Type B pancreatic cell (in vitro differentiated cells): ENCODE measurements at regions not wholly inside any gene's neighbourhood (a gene's known extent, or its start where the extent isn't known, plus 50 kb on each side); places are given as distances from the start of the nearest gene placed in this dataset.
"Not testable (repeated sequence)": the region's sequence is repeated elsewhere in the genome, so short reads cannot be mapped to it uniquely, and the experiment has no call there.

Source experiments
- DNase-seq: peaks from one replicate; pipeline ENCODE4 v3.0.0; 2021; ENCODE audit warnings: mixed read lengths; ENCODE audit not compliant: unreplicated experiment; ENCODE audit errors: extremely low spot score
- H3K27ac Mint-ChIP-seq: 2 replicates; pipeline ENCODE4 v1.8.0; 2021; ENCODE audit warnings: mild to moderate bottlenecking, mixed read lengths
- H3K27me3 Mint-ChIP-seq: 2 replicates; pipeline ENCODE4 v1.8.0; 2021; ENCODE audit warnings: mixed read lengths
- H3K36me3 Mint-ChIP-seq: 2 replicates; pipeline ENCODE4 v1.8.0; 2021; ENCODE audit warnings: mixed read lengths
- H3K4me1 Mint-ChIP-seq: one replicate; pipeline ENCODE4 v1.8.0; 2021; ENCODE audit warnings: mixed read lengths; ENCODE audit not compliant: unreplicated experiment
- H3K4me3 Mint-ChIP-seq: 2 replicates; pipeline ENCODE4 v1.8.0; 2021; ENCODE audit warnings: mild to moderate bottlenecking, mixed read lengths
- H3K9me3 Mint-ChIP-seq: 2 replicates; pipeline ENCODE4 v1.8.0; 2021; ENCODE audit warnings: mixed read lengths
- CTCF ChIP-seq: fragments of 200-600 bp; sonication (generic); conservative IDR thresholded peaks from 2 replicates; pipeline ENCODE4 v1.5.0; 2021; ENCODE audit warnings: antibody characterized with exemption, mild to moderate bottlenecking

- no peaks in the 10 kb centered on the region for H3K36me3 Mint-ChIP-seq
- H3K4me1 Mint-ChIP-seq: peaks cover 18% of the 10 kb centered on the region
- H3K9me3 Mint-ChIP-seq: no peaks in the 10 kb centered on the region
- no peak for DNase-seq
- H3K4me3 Mint-ChIP-seq: no peak overlapping the region
- no peak overlapping the region for H3K27ac Mint-ChIP-seq
- peaks cover 38% of the 10 kb centered on the region for H3K27me3 Mint-ChIP-seq
- TF ChIP-seq CTCF: no peak
Measured at GRCh38 chr21:35521852-35522505, 472.9 kb upstream of the RUNX1 start.

GRCh38 chr21:35521293-35521692 is 472.2 kb upstream of the RUNX1 start:
- Mint-ChIP-seq H3K4me3 (no peak overlapping the region), H3K4me1 (peaks cover 18% of the 10 kb centered on the region), H3K27ac (no peak overlapping the region), H3K9me3 (no peaks in the 10 kb centered on the region), H3K27me3 (peaks cover 38% of the 10 kb centered on the region), H3K36me3 (no peaks in the 10 kb centered on the region)
- DNase-seq: no peak
- TF ChIP-seq CTCF: no peak

- H3K4me1 Mint-ChIP-seq: peaks cover 18% of the 10 kb centered on the region
- H3K4me3 Mint-ChIP-seq: no peak overlapping the region
- DNase-seq: no peak
- TF ChIP-seq CTCF: no peak
- H3K36me3 Mint-ChIP-seq: no peaks in the 10 kb centered on the region
- peaks cover 37% of the 10 kb centered on the region for H3K27me3 Mint-ChIP-seq
- no peaks in the 10 kb centered on the region for H3K9me3 Mint-ChIP-seq
- no peak overlapping the region for H3K27ac Mint-ChIP-seq
Measured at GRCh38 chr21:35520856-35521255, 471.8 kb upstream of the RUNX1 start.

GRCh38 chr21:35520302-35520701 is 471.2 kb upstream of the RUNX1 start:
- no peak overlapping the region for H3K27ac Mint-ChIP-seq
- no peak for TF ChIP-seq CTCF
- peaks cover 18% of the 10 kb centered on the region for H3K4me1 Mint-ChIP-seq
- no peaks in the 10 kb centered on the region for H3K9me3 Mint-ChIP-seq
- no peak for DNase-seq
- no peak overlapping the region for H3K4me3 Mint-ChIP-seq
- peaks cover 33% of the 10 kb centered on the region for H3K27me3 Mint-ChIP-seq
- H3K36me3 Mint-ChIP-seq: no peaks in the 10 kb centered on the region

- H3K4me3 Mint-ChIP-seq: no peak overlapping the region
- H3K4me1 Mint-ChIP-seq: peaks cover 18% of the 10 kb centered on the region
- TF ChIP-seq CTCF: no peak
- peaks cover 4% of the 10 kb centered on the region for H3K36me3 Mint-ChIP-seq
- H3K27me3 Mint-ChIP-seq: peaks cover 25% of the 10 kb centered on the region
- no peak for DNase-seq
- peaks cover 5% of the 10 kb centered on the region for H3K9me3 Mint-ChIP-seq
- H3K27ac Mint-ChIP-seq: no peak overlapping the region
Measured at GRCh38 chr21:35517865-35518264, 468.8 kb upstream of the RUNX1 start.

GRCh38 chr21:35516292-35516691 is 467.2 kb upstream of the RUNX1 start:
- not testable (repeated sequence) for H3K9me3 Mint-ChIP-seq, H3K27ac Mint-ChIP-seq, H3K36me3 Mint-ChIP-seq, DNase-seq, H3K4me3 Mint-ChIP-seq
- peaks cover 18% of the 10 kb centered on the region for H3K4me1 Mint-ChIP-seq
- peaks cover 23% of the 10 kb centered on the region for H3K27me3 Mint-ChIP-seq
